GM18907 (cell line): ENCODE measurements at regions not wholly inside any gene's neighbourhood (a gene's known extent, or its start where the extent isn't known, plus 50 kb on each side); places are given as distances from the start of the nearest gene placed in this dataset.
A peak's percentile ranks its signal among the peaks of the same experiment; 100 is the strongest.

Experiments used
- ATAC-seq: cut with Tn5 transposase; IDR thresholded peaks from one replicate; pipeline ENCODE4 v1.9.1; 2021; ENCODE audit warnings: mild to moderate bottlenecking, moderate library complexity; ENCODE audit not compliant: unreplicated experiment

DNA sequence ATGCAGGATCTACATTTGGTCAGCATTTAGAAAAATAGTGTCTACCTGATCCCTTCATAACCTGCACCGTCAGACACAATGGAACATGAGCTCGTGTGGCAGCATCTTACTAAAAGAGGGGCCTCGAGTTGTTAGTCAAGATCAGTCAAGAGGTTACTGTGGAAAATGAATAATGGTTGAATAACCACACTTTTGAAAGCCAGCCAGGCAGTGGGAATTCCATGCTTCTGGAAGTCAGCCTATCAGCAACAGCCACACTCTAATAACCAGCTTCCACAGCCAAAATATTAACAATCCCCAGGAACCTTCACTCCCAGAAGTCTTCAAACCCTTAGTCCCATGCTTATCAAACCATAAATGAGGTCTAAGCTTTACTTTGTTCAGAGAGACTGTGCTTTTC, 234.3 kb downstream of the HS3ST1 start:
- no peak for ATAC-seq

DNA sequence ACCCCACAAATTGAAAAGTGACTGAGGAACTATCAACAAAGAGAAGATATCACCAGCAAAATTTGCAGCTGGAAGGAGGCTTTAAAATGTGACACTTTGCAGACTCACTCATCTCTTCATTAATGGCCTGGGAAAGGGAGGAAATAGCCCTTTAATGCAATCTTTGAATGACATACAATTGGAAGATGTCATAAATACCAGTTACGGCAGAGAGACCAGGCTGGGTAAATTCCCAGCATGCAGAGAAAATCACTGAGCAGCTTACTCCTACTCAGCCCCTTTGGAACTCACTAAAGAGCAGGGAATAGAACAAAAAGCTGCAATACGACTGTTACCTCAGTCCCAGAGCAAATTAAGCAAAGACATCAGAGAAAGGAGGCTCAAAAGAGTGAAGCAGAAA, 238.9 kb downstream of the HS3ST1 start:
- no peak for ATAC-seq

DNA sequence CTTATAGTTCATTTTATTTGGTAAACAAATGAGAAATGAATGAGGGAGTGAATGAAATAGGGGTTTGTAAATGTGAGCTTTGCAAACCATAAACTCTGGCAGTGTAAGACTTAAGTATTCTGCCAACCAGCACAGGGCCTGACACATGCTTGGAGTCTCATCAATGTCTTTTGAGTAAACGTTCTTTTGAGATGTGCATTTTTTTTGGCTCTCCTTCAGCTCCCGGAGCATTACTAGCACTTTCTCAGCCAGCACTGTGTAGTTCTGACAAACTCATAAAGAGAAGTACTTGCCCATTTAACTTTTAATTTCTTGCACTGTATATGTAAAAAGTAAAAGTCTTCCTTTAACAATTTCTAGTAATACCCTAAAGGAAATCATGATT, 245.3 kb downstream of the HS3ST1 start:
- ATAC-seq: no peak

- ATAC-seq: no peak
Measured at GRCh38 chr4:11182586-11183355, 245.9 kb downstream of the HS3ST1 start.

DNA sequence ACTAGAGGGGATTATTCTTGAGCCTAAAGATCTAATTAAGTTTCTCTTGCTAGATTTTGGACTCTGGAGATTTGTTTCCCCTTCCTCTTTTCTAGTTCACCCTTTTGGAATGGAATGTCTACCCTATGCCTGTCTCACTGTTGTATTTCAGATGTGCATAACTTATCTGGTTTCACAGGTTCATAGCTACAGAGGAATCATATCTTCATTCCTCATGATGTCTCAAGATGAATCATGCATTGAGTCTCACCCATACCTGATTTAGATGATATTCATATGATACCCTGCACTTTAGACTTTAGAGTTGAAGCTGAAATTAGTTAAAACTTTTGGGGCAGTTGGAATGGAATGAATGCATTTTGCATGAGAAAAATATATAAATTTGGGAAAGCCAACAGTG, 246.7 kb downstream of the HS3ST1 start:
- no peak for ATAC-seq

DNA sequence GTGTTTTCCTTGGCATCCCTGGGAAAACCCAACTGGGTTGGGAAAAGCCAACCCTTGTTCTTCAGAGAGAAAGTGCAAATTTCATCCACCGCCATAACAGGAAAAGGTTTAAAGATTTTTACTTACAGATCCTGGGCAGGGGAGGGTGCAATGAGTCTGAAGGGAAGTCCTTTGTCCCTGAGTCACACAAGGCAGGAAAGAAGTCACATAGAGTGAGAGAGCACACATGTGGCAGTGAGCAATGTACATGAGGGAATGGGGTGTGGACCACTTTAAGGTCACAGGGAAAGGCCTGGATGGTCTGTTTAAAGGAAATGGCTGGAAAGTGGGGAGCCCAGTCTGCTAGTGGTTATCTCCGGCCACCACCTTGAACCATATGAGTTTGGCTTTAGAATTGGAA, 248.9 kb downstream of the HS3ST1 start:
- ATAC-seq: no peak

GRCh38 chr4:11178433-11178832, 250.3 kb downstream of the HS3ST1 start:
- ATAC-seq: no peak

- no peak for ATAC-seq
Measured at GRCh38 chr4:11175374-11175773, 253.3 kb downstream of the HS3ST1 start.

DNA sequence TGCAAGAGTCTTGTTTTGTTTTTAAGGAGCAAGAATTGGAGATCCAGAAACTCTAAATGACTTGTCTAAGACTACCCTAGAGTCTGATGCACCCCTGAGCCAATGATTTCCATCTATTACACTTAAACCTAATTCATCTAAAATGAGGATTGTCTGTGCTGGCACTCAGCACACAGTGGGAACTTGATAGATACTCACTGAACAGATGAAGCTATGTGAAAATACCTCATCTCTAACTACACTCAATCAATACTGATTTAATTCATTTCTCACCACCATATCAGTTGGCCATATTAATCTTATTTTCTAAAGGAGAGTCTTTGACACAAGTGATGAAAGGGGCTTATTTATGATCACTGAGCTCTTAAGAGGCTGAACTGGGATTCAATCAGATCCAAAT, 262.1 kb downstream of the HS3ST1 start:
- no peak for ATAC-seq

DNA sequence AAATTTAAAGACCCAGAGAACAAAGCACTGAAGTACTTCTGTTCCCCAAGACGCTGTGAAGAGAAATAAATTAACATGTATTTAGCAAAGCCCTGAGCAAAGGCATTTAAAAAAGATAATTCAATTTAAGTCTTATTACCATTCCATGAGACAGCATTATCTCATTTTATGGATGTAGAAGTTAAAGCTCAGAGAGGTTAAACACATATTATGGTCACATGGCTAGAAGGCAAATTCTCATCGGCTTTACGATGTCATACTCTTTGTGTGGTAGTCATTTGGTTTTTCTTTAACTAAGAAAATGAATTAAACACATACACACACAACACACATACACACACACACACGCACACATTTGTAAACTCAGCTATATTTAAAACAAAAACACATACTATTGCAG, 262.7 kb downstream of the HS3ST1 start:
- no peak for ATAC-seq

DNA sequence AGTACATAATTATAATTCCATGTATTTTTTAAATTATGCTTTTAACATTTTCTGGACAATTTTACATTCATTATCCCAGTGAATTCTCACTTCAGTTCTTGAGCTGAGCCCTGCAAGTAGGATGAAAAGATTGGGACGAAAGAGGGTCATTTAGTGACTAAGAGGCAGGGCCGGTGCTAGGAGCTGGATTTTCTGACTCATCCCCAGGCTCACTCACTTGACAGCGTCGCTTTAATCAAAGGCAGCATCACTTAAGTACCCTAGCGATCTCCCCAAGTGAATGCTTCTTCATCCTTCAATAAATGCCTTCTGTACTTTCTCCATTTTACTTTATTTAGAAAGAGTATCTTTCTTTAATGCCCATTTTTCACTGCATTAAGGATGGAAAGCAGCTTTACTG, 263.6 kb downstream of the HS3ST1 start:
- ATAC-seq: no peak

GRCh38 chr4:11160288-11160687, 268.4 kb downstream of the HS3ST1 start:
- ATAC-seq: no peak

- no peak for ATAC-seq
Measured at GRCh38 chr4:11158971-11159370, 269.7 kb downstream of the HS3ST1 start.

DNA sequence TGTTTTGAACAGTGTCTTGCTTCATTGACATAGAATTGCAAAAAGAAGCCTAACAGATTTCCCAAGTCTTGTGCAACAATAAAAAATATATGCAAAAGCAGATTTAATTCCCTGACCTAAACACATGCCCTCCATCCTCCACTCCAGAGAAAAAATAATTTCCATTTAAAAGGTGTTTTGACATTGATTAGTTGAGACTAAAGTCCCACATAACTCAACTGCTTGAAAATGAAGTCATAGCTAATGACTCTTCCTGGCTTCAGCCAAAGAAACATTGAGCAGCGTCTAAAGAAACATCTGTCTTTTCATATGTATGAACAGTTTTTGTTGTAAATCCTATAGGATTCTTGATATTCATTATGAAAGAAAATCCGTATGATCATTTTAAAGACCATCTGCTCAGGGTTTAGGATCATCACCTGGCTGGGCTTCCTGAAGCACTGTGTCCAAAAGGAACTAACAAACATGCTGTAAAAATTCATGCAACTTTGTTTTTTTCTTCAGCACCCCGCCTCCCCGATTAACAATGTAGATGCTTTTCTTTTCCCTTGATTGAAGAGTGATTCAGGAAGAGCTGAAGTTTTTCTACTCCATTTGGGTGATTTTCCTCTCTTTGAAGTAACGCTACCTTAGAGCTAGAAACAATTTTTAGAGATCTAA, 273.4 kb downstream of the HS3ST1 start:
- no peak for ATAC-seq

- no peak for ATAC-seq
Measured at GRCh38 chr4:11153171-11153750, 275.4 kb downstream of the HS3ST1 start.

GRCh38 chr4:11152684-11153083, 276.0 kb downstream of the HS3ST1 start:
- ATAC-seq: no peak

GRCh38 chr4:11151500-11151899, 277.2 kb downstream of the HS3ST1 start:
- no peak for ATAC-seq

GRCh38 chr4:11149612-11150259, 279.0 kb downstream of the HS3ST1 start:
- no peak for ATAC-seq

- ATAC-seq: no peak
Measured at GRCh38 chr4:11139871-11140270, 288.8 kb downstream of the HS3ST1 start.

- peak; percentile 57 for ATAC-seq
Measured at GRCh38 chr4:11138964-11139363, 289.7 kb downstream of the HS3ST1 start.

GRCh38 chr4:11134705-11135104, 294.0 kb downstream of the HS3ST1 start:
- ATAC-seq: no peak

DNA sequence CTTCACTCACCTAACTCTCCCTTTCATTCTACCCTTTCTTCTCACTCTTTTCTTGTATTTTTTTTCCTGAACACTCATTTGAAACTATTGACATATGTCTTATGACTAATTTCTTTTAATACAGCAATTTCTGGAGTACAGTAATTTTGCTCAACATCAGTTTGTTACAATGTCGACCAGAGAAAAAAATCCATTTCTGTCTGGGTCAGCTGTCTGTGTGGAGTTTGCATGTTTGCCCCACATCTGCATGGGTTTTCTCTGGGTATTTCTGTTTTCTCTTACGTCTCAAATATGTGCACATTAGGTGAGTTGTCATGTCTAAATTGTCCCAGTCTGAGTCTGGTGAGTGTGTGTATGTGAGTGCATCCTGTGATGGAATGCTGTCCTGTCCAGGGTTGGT, 294.8 kb downstream of the HS3ST1 start:
- ATAC-seq: no peak
